ENCODE measurements at regions not wholly inside any gene's neighbourhood (a gene's known extent, or its start where the extent isn't known, plus 50 kb on each side); places are given as distances from the start of the nearest gene placed in this dataset.
"Not testable (repeated sequence)": the region's sequence is repeated elsewhere in the genome, so short reads cannot be mapped to it uniquely, and the experiment has no call there.

DNA sequence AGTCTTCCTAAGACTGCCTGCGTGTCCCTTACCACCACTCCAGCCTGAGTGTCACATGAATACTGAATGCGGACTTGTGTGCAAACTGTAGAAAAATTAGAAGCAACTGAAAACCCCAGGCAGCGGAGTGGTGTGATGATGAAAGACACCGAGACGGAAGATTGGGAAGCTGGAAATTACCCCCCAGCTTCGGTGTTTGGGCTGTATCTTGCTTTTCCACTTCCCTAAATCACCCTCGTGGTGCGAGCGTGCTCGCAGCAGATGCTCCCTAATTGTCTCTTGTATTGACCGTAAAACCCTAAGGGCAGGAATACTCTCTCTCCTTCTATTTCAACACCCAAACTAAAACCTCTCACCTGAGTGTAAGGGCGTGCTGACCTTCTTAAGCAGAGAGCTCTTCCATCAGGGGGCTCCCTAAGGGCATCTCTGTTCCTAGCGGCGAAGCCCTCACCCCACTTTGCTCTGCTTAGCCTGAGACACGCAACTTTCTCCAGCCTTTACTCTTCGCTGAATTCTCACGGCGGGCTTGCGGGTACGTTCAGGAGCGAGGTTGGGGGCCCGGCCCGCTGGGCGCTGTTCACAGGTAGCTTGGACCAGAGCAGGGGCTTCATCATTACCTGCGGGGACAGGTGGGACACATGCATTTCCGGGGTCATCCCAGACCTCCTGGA is 62.4 kb downstream of the CRYBB2 start:
- in situ Hi-C loops (cut with HindIII; ENCODE audit: low pct_unique_long_range_greater_than_20kb, low sequenced_read_pairs) = no loop called here
- DNase-seq (ENCODE audit: low read depth, low spot score) = no peak

DNA sequence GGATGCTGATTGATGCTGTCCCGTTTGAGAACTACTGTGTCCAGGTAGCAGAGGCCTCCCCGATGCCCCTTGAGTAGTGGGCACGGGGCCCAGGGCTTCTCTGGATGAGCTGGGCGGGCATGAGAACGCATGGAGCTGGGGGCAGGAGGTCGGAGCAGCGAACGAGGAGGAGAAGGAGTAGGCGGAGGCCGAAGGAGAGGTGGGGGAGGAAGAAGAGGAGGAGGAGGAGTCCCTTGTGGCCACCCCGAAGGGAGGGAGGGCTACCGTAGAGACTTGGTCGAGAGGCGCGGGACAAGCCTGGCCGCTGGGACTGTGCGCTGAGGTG is 62.9 kb downstream of the CRYBB2 start:
- no peak for DNase-seq (ENCODE audit: low read depth, low spot score)
- in situ Hi-C loops (cut with HindIII; ENCODE audit: low pct_unique_long_range_greater_than_20kb, low sequenced_read_pairs) = no loop called here

DNA sequence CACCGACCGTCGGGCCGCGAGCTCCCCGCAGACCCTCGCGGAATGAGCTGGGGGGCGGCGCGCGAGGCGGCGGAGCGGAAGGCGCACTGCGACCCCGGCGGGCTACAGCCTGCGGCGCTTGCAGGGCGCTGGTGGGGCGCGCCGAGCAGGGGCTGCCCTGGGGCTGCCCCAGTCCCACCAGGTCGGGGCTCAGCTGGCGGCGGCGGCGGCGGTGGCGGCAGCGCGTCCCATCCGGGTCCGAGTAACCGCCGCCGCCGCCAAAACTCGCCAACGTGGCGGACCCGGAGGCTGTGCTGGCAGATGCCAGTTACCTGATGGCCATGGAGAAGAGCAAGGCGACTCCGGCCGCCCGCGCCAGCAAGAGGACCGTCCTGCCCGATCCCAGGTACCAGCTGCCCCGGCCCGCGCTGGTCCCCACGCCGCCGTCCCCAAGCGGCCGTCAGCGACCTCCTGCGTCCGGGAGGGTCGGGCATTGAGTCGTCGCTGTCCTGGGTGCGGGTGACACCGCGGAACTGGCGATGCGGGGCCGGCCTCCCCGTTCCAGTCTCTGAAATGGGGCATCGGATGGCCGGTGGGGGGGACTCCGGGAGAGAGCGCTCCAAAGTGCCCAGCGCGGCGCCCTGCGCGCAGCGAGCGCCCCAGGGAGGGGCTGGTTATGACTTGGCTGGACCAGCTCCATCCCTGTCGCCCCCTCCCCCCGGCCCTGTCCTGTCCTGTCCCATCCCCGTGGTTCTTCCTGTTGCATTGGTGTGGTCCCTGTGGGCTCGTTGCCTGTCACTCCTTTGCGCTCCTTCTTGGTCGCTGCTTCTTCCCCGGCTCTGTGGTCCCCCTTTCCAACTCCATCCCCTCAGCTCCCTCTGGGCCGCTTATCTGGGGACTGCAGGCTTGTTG is 63.5 kb downstream of the CRYBB2 start:
- in situ Hi-C loops (cut with HindIII; ENCODE audit: low pct_unique_long_range_greater_than_20kb, low sequenced_read_pairs) = no loop called here
- no peak for DNase-seq (ENCODE audit: low read depth, low spot score)

DNA sequence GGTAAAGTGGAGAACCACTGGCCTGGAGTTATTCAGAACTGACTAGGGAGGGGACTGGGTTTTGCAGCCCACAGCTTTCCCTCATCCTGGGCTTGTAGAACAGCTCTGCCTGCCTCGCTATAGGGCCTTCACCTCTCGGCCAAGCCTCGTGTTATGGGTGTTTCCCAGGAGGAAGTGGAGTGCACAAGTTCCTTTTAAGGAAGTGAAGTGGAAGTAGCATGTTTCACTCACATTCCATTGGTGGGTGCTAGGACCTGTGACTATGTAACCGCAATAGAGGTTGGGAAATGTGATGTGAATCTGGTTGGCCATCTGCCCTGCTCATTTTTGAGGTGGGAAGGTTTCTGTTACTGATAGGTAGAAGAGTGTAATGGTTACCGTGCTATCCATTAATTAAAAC is 69.0 kb downstream of the CRYBB2 start:
- DNase-seq (ENCODE audit: low read depth, low spot score); in situ Hi-C loops (cut with HindIII; ENCODE audit: low pct_unique_long_range_greater_than_20kb, low sequenced_read_pairs): not testable (repeated sequence)

DNA sequence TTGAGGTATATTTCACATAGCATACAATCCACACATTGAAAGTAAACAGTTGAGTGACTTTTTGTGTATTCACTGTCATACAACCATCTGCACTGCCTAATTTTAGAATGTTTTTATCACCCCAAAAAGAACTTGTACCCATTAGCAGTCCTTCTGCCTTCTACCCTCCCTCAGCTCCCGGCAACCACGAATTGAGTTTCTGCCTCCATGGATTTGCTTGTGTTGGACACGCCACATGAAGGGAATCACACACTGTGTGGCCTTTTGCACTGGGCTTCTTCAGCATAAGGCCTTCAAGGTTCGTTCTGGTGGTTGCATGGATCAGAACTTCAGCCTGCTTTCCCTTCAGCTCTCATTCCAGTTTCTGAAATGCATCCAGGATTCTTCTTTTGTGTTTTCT is 82.5 kb downstream of the CRYBB2 start:
- DNase-seq (ENCODE audit: low read depth, low spot score); in situ Hi-C loops (cut with HindIII; ENCODE audit: low pct_unique_long_range_greater_than_20kb, low sequenced_read_pairs): not testable (repeated sequence)

DNA sequence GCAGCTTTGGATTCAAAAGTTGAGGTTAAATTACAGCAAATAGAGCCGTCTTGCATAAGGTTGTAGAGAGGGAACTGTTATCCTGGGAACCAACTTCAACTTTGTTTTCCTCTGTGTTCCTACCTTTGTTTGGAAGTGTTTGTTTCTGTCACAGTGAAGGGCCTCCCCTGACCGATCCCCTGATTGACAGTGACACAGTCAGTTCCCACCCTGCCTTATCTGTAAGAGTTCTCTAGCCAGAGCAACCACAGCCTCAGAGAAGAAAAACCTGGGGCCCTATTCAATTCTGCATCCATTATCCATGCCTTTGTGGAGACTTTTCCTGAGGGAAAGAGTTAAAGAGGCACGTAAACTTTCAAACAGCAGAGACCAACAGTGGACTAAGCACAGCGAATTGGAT is 90.1 kb downstream of the CRYBB2 start:
- in situ Hi-C loops (cut with HindIII; ENCODE audit: low pct_unique_long_range_greater_than_20kb, low sequenced_read_pairs); DNase-seq (ENCODE audit: low read depth, low spot score): not testable (repeated sequence)

DNA sequence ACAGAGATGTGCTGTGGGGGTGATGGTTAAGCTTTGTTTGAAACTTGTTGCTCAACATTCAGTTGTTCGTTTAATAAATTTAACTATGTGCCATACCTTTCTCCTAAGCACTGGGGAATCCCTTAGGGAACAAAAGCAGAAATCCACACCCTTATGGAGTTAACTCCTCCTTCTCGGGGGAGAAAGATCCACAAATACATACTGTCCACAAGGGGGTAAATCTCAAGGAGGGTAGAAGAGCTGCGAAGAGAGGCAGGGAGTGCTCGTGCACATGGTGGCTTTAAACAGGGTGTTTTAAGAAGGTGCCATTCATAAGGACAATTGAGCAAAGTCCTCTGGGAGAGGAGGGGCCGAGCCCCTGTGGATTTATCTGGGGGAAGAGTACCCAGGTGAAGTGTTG is 92.5 kb downstream of the CRYBB2 start:
- in situ Hi-C loops (cut with HindIII; ENCODE audit: low pct_unique_long_range_greater_than_20kb, low sequenced_read_pairs); DNase-seq (ENCODE audit: low read depth, low spot score): not testable (repeated sequence)

DNA sequence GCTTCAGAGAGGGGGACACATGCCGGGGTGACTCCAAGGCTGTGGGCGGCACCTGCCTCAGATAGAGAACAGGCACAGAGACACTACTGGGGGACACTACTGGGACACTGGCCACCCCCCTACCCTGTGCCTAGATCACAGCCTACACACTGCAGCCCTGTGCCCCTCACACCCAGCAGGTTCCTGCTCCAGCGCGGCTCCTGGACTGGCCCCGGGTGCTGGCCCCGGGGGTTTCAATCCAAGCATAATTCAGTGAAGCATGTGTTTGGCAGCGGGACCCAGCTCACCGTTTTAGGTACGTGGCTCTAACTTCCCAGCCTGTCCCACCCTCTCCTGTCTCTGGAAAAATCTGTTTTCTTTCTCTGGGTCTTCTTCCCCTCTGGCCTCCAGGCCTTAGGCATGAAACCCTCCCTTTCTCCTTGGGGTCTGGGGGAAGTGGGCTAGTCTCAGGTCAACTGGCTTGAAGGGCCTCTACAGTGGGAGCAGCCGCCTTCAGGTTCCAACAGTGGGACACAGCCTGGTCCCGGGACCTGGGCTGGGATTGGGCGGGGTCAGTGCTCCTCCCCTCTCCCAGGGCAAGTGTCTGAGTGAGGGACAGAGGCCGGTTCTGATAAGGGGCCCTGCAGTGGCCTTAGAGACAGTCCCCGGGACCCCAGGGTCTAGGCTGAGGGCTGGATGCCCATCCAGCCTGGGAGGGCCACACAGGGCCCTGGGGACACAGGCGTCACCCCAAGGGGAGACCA is 98.8 kb downstream of the CRYBB2 start:
- in situ Hi-C loops (cut with HindIII; ENCODE audit: low pct_unique_long_range_greater_than_20kb, low sequenced_read_pairs) = no loop called here
- no peak for DNase-seq (ENCODE audit: low read depth, low spot score)

DNA sequence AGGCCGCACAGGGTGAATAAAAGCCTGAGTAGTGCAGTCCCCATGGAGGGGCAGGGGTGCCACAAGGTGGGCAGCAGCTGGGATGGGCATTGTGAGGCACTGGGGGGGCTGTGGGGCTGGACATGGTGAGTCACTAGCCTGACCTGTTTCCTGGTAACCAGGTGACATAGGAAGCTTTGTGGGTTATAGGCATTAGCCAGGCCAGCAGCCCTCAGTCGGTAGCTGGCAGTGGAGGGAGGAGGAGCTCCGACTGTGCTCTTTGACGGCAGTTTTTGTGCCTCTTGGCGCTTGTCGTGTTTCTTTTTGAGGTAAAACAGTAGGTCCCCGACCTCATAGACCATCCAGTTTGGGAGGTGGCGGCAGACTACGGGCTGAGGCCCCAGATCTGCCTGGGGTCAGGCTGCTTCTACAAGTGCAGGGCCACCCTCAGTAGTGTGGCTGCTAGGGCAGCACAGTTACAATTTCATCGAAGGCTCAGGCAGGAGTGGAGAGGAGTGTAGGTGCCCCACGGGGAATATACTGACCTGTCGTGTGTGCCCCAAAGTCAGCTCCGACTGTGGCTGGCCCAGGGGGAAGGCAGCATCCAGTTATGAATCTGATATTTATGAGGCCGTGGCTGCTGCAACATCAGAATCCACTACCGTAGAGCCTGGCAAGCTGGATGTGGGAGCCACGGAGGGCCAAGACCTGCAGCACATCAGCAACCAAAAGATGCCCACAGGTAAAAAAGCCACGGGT is 107.7 kb downstream of the CRYBB2 start:
- in situ Hi-C loops (cut with HindIII; ENCODE audit: low pct_unique_long_range_greater_than_20kb, low sequenced_read_pairs) = no loop called here

DNA sequence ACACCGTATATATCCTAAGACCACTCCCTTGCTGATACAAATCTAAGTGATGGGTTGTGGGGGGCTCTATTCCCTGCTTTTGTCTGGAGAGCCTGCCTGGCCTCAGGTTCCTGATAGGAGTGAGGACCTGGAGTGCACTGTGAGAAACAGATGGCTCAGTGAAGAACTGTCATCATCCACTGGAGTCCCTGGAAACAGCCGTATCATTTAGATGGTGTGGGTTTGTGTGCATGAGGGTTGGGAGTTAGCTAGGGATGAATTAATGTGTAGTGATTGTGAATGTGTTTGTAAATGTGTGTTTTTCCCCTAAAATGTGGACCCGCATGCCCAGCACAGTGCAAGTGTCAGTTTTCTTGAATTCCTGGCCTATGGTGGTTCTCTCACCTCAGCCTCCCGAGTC is 111.6 kb downstream of the CRYBB2 start:
- DNase-seq (ENCODE audit: low read depth, low spot score) = no peak
- in situ Hi-C loops (cut with HindIII; ENCODE audit: low pct_unique_long_range_greater_than_20kb, low sequenced_read_pairs) = no loop called here

More for the DNA sequence above, 107.7 kb downstream of the CRYBB2 start:
- no peak for DNase-seq (ENCODE audit: low read depth, low spot score)

DNA sequence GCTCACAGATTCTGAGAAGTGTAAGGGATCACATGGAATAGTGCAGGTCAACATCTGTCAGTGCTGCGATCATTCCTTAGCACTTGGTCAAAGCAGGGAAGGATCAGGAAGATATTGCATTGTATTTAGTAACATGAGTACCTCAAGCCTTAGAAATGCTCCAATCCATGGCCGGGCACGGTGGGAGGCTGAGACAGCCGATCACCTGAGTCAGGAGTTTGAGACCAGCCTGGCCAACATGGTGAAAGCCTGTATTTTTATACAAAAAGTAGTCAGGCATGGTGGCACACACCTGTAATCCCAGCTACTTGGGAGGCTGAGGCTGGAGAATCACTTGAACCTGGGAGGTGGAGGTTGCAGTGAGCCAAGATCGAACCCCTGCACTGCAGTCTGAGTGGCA is 112.5 kb downstream of the CRYBB2 start:
- DNase-seq (ENCODE audit: low read depth, low spot score); in situ Hi-C loops (cut with HindIII; ENCODE audit: low pct_unique_long_range_greater_than_20kb, low sequenced_read_pairs): not testable (repeated sequence)

DNA sequence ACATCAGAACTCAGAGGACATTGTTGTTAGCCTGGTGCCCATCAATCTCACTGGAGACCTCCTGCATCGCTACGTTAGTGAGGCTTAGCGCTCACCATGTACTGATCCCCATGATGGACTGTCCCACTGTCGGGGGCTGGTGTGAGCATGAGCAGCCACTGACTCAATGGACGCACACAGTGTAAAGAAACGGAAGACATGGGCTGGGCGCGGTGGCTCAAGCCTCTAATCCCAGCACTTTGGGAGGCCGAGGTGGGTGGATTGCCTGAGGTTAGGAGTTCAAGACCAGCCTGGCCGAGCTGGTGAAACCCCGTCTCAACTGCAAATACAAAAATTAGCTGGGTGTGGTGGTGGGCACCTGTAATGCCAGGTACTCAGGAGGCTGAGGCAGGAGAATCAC is 112.9 kb downstream of the CRYBB2 start:
- no peak for DNase-seq (ENCODE audit: low read depth, low spot score)
- in situ Hi-C loops (cut with HindIII; ENCODE audit: low pct_unique_long_range_greater_than_20kb, low sequenced_read_pairs) = no loop called here

DNA sequence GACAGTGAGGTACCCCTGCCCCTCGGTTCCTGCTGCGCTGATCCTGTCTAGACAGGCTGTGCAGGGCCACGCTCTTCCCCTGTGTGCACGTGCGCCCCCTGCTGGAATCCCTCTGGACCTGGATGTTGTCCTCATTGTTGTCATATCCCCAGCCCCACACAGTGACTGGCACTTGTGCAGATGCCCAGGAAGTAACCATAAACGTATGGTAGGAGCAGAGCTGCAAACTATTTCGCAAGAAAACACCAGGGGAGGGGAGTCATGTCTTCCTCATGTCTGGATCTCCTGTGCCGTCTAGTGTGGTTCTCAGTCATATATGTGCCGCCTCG is 114.7 kb downstream of the CRYBB2 start:
- in situ Hi-C loops (cut with HindIII; ENCODE audit: low pct_unique_long_range_greater_than_20kb, low sequenced_read_pairs) = no loop called here

DNA sequence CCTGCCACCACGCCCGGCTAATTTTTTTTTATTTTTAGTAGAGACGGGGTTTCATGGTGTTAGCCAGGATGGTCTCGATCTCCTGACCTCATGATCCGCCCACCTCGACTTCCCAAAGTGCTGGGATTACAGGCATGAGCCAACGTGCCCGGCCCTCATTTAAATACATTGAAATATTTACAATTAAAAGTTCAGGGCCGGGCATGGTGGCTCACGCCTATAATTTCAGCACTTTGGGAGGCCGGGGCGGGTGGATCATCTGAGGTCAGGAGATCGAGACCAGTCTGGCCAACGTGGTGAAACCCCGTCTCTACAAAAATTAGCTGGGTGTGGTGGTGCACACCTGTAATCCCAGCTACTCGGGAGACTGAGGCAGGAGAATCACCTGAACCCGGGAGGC is 115.2 kb downstream of the CRYBB2 start:
- in situ Hi-C loops (cut with HindIII; ENCODE audit: low pct_unique_long_range_greater_than_20kb, low sequenced_read_pairs) = not testable (repeated sequence)

More for the DNA sequence above, 114.7 kb downstream of the CRYBB2 start:
- DNase-seq (ENCODE audit: low read depth, low spot score) = peak; percentile 84

DNA sequence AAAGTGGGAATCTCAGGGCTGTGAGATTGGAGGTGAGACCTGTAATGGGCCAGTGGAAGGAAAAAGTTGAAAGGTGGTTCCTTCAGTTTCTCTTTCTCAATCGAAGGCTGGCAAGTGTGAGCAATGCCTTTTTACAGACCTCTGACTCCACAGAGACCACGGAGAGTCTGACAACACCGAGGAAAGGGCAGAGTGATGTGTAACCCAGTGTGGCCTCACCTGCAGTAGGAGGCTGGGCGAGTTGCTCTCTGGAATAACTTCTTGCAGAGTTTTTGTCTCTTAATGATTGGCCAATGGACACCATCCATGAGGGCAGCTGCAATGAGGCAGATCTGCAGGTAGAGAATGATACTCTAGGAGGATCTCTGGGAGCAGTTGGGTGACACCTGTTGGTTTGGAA is 115.8 kb downstream of the CRYBB2 start:
- in situ Hi-C loops (cut with HindIII; ENCODE audit: low pct_unique_long_range_greater_than_20kb, low sequenced_read_pairs); DNase-seq (ENCODE audit: low read depth, low spot score): not testable (repeated sequence)

More for the DNA sequence above, 115.2 kb downstream of the CRYBB2 start:
- DNase-seq (ENCODE audit: low read depth, low spot score) = not testable (repeated sequence)

DNA sequence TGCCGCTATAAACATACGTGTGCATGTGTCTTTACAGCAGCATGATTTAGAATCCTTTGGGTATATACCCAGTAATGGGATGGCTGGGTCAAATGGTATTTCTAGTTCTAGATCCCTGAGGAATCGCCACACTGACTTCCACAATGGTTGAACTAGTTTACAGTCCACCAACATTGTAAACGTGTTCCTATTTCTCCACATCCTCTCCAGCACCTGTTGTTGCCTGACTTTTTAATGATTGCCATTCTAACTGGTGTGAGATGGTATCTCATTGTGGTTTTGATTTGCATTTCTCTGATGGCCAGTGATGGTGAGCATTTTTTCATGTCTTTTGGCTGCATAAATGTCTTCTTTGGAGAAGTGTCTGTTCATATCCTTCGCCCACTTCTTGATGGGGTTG is 121.1 kb downstream of the CRYBB2 start:
- DNase-seq (ENCODE audit: low read depth, low spot score); in situ Hi-C loops (cut with HindIII; ENCODE audit: low pct_unique_long_range_greater_than_20kb, low sequenced_read_pairs): not testable (repeated sequence)

DNA sequence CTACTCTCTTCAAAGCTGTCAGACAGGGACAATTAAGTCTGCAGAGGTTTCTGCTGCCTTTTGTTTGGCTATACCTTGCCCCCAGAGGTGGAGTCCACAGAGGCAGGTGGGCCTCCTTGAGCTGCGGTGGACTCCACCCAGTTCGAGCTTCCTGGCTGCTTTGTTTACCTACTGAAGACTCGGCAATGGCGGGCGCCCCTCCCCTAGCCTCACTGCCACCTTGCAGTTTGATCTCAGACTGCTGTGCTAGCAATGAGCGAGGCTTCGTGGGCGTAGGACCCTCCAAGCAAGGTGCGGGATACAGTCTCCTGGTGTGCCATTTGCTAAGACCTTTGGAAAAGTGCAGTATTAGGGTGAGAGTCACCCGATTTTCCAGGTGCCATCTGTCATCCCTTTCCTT is 124.9 kb downstream of the CRYBB2 start:
- DNase-seq (ENCODE audit: low read depth, low spot score); in situ Hi-C loops (cut with HindIII; ENCODE audit: low pct_unique_long_range_greater_than_20kb, low sequenced_read_pairs): not testable (repeated sequence)
